ENCODE measurements at regions not wholly inside any gene's neighbourhood (a gene's known extent, or its start where the extent isn't known, plus 50 kb on each side); places are given as distances from the start of the nearest gene placed in this dataset.

DNA sequence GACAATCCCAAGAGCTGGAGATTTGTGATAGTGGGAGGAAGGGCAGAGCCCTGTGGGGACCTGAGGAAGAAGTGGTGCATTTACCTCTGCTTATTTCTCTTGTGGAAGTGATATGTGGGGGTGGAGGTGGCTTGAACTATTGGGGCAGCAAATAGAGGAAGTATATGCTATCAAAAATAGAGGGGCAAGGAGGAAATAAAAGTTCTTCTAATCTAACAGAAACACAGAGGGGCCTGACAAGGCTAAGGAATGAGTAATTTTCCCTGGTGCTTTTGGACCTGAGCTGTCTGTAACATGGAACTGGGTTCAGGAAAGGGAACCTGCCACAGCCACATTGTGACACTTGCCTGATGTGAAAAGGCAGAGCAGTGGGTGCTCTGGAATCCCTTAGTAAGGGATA is 378.6 kb upstream of the KLF4 start:
- Histone ChIP-seq H3K9me2 (replicated peaks; ENCODE audit: insufficient read depth) (no peaks in the 10 kb centered on the region), H2AFZ (no peak overlapping the region), H3K27me3 (no peaks in the 10 kb centered on the region), H3K79me2 (no peaks in the 10 kb centered on the region), H3K4me2 (no peak overlapping the region), H3K9me3 (ENCODE audit: low read depth) (no peaks in the 10 kb centered on the region), H3K4me1 (ENCODE audit: insufficient read depth) (no peaks in the 10 kb centered on the region), H3K4me3 (no peak overlapping the region), H4K20me1 (ENCODE audit: insufficient read depth, poor library complexity, severe bottlenecking) (no peaks in the 10 kb centered on the region), H3K36me3 (replicated peaks; ENCODE audit: insufficient read depth, low read depth) (no peaks in the 10 kb centered on the region), H3K27ac (no peak overlapping the region)
- no peak for DNase-seq (ENCODE audit: low spot score)
- TF ChIP-seq EZH2phosphoT487 (IDR thresholded peaks at IDR 0.05; ENCODE audit: low read depth, severe bottlenecking, unreplicated experiment) (no peak), EZH2 (IDR thresholded peaks at IDR 0.05; ENCODE audit: borderline replicate concordance) (no peak), CTCF (IDR thresholded peaks at IDR 0.05; ENCODE audit: poor library complexity) (no peak)

- H3K9me2 ChIP-seq (replicated peaks; ENCODE audit: insufficient read depth): no peaks in the 10 kb centered on the region
- no peaks in the 10 kb centered on the region for H3K79me2 ChIP-seq
- no peak overlapping the region for H3K4me3 ChIP-seq
- H3K4me1 ChIP-seq (ENCODE audit: insufficient read depth): no peaks in the 10 kb centered on the region
- H3K27ac ChIP-seq: no peak overlapping the region
- no peak overlapping the region for H3K4me2 ChIP-seq
- no peaks in the 10 kb centered on the region for H3K36me3 ChIP-seq (replicated peaks; ENCODE audit: insufficient read depth, low read depth)
- DNase-seq (ENCODE audit: low spot score): no peak
- no peaks in the 10 kb centered on the region for H3K9me3 ChIP-seq (ENCODE audit: low read depth)
- WGBS (ENCODE audit: low lambda C conversion rate, missing lambda C conversion rate): 94% methylated on average over 5 of the region's 5 CpGs
- H2AFZ ChIP-seq: no peak overlapping the region
- H3K27me3 ChIP-seq: no peaks in the 10 kb centered on the region
- no peak for TF ChIP-seq EZH2 (IDR thresholded peaks at IDR 0.05; ENCODE audit: borderline replicate concordance)
- no peaks in the 10 kb centered on the region for H4K20me1 ChIP-seq (ENCODE audit: insufficient read depth, poor library complexity, severe bottlenecking)
Measured at GRCh38 chr9:107867738-107868137, 378.2 kb upstream of the KLF4 start.

DNA sequence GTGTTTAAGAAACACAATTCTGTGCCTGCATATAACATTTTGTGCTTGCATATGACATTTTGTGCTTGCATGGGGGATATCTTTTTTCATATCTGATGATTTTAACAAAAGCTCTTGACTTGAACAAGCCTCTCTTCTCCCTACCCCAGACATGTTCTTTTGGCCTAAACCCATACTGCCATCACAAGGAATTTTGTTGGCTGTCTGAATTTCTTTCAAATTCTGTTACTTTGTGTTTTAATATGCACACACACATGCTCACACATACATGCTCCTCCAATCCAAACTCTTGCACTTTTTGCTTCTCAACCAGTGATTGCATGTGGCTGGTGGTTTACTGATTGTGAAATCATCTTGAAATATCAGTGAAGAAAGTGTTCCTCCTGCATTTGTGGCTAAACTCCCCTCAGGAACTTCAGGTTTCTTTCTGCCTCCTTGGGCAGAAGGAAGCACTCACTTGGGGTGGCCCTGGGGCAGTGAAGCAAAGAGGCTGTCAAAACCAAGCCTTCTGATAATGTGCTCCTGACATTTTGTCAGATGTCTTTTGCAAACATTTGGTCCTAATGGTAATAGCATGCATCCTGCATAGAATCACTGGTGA is 377.2 kb upstream of the KLF4 start:
- no peak for DNase-seq (ENCODE audit: low spot score)
- no peaks in the 10 kb centered on the region for H4K20me1 ChIP-seq (ENCODE audit: insufficient read depth, poor library complexity, severe bottlenecking)
- TF ChIP-seq CTCF (IDR thresholded peaks at IDR 0.05; ENCODE audit: poor library complexity) (no peak), EZH2phosphoT487 (IDR thresholded peaks at IDR 0.05; ENCODE audit: low read depth, severe bottlenecking, unreplicated experiment) (no peak), EZH2 (IDR thresholded peaks at IDR 0.05; ENCODE audit: borderline replicate concordance) (no peak)
- no peaks in the 10 kb centered on the region for H3K79me2 ChIP-seq
- H3K27me3 ChIP-seq: no peaks in the 10 kb centered on the region
- no peaks in the 10 kb centered on the region for H3K9me3 ChIP-seq (ENCODE audit: low read depth)
- no peak overlapping the region for H3K27ac ChIP-seq
- no peak overlapping the region for H2AFZ ChIP-seq
- H3K4me2 ChIP-seq: no peak overlapping the region
- no peak overlapping the region for H3K4me3 ChIP-seq
- H3K9me2 ChIP-seq (replicated peaks; ENCODE audit: insufficient read depth): no peaks in the 10 kb centered on the region
- no peaks in the 10 kb centered on the region for H3K4me1 ChIP-seq (ENCODE audit: insufficient read depth)
- no peaks in the 10 kb centered on the region for H3K36me3 ChIP-seq (replicated peaks; ENCODE audit: insufficient read depth, low read depth)

DNA sequence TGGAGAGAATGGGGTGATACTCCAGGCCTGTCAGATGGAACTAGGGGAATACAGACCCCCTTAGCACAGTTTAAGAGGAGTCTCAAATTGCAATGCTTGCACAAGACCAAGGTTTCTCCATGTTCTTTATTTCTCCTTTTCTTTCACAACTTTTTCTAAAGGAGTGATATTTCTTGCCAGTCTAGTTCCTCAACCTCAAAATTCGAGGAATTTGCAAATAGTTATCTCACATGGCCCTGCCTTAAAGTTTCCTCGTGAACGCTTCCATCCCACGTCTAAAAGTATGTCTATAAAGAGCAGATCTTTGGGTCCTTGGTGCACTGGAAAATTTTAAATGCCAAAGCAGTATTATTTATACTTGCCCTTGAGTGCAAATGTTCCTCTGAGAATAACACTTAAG is 373.8 kb upstream of the KLF4 start:
- Histone ChIP-seq H3K27me3 (no peaks in the 10 kb centered on the region), H3K36me3 (replicated peaks; ENCODE audit: insufficient read depth, low read depth) (no peaks in the 10 kb centered on the region), H3K4me3 (no peak overlapping the region), H2AFZ (no peak overlapping the region), H4K20me1 (ENCODE audit: insufficient read depth, poor library complexity, severe bottlenecking) (no peaks in the 10 kb centered on the region), H3K79me2 (no peaks in the 10 kb centered on the region), H3K9me3 (ENCODE audit: low read depth) (no peaks in the 10 kb centered on the region), H3K9me2 (replicated peaks; ENCODE audit: insufficient read depth) (no peaks in the 10 kb centered on the region), H3K4me1 (ENCODE audit: insufficient read depth) (no peaks in the 10 kb centered on the region), H3K4me2 (no peak overlapping the region), H3K27ac (no peak overlapping the region)
- DNase-seq (ENCODE audit: low spot score): no peak
- no peak for TF ChIP-seq CTCF (IDR thresholded peaks at IDR 0.05; ENCODE audit: poor library complexity)
- no peak for TF ChIP-seq EZH2 (IDR thresholded peaks at IDR 0.05; ENCODE audit: borderline replicate concordance)
- no peak for TF ChIP-seq EZH2phosphoT487 (IDR thresholded peaks at IDR 0.05; ENCODE audit: low read depth, severe bottlenecking, unreplicated experiment)
- WGBS (ENCODE audit: low lambda C conversion rate, missing lambda C conversion rate): 50% methylated on average over 4 of the region's 4 CpGs
